ENCODE measurements at regions not wholly inside any gene's neighbourhood (a gene's known extent, or its start where the extent isn't known, plus 50 kb on each side); places are given as distances from the start of the nearest gene placed in this dataset.

DNA sequence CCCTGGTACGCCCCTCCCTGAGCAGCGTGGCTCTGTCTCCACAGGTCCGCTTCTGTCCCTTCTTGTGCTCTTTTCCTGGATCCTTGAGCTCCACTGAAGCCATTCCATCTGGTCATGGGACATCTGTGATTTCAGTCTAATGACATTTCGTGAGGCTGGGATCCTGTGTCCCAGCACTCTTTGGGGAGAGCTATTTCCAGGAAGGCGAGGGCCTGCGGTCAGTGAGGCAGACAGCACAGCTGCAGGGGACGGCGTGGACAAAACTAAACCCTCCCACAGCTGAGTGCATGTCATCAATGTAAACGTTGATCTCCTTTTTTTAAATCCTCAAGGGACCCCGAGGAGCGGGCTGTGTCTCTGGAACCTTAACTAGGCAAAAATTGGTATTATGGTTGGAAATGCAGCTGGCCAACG is 127.7 kb downstream of the DACT1 start:
- TF ChIP-seq POU5F1 (IDR thresholded peaks at IDR 0.05; ENCODE audit: low read depth, low read length), result no peak
- TF ChIP-seq, protein P1, sequence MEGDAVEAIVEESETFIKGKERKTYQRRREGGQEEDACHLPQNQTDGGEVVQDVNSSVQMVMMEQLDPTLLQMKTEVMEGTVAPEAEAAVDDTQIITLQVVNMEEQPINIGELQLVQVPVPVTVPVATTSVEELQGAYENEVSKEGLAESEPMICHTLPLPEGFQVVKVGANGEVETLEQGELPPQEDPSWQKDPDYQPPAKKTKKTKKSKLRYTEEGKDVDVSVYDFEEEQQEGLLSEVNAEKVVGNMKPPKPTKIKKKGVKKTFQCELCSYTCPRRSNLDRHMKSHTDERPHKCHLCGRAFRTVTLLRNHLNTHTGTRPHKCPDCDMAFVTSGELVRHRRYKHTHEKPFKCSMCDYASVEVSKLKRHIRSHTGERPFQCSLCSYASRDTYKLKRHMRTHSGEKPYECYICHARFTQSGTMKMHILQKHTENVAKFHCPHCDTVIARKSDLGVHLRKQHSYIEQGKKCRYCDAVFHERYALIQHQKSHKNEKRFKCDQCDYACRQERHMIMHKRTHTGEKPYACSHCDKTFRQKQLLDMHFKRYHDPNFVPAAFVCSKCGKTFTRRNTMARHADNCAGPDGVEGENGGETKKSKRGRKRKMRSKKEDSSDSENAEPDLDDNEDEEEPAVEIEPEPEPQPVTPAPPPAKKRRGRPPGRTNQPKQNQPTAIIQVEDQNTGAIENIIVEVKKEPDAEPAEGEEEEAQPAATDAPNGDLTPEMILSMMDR (IDR thresholded peaks at IDR 0.05; ENCODE audit: control extremely low read depth in 1 of 3, insufficient read depth in 1 of 3, low read depth in 1 of 3, low read length in 3 of 3), result no peak
- no peak for TF ChIP-seq SP1 (IDR thresholded peaks at IDR 0.05; ENCODE audit: low read depth, low read length)
- no peak for TF ChIP-seq POLR2A (IDR thresholded peaks at IDR 0.05; ENCODE audit: control extremely low read depth in 1 of 2, low read depth in 2 of 2, low read length in 2 of 2)
- no peak for TF ChIP-seq POLR2AphosphoS5 (IDR thresholded peaks at IDR 0.05; ENCODE audit: low read depth, low read length)
- TF ChIP-seq RFX5 (IDR thresholded peaks at IDR 0.05; ENCODE audit: borderline replicate concordance, low read depth, low read length), result no peak
- no peak for TF ChIP-seq BRCA1 (IDR thresholded peaks at IDR 0.05; ENCODE audit: low read depth, low read length)
- TF ChIP-seq, protein P2, sequence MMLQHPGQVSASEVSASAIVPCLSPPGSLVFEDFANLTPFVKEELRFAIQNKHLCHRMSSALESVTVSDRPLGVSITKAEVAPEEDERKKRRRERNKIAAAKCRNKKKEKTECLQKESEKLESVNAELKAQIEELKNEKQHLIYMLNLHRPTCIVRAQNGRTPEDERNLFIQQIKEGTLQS (IDR thresholded peaks at IDR 0.05; ENCODE audit: insufficient read depth, low read depth, low read length), result no peak
- TF ChIP-seq, protein P3, sequence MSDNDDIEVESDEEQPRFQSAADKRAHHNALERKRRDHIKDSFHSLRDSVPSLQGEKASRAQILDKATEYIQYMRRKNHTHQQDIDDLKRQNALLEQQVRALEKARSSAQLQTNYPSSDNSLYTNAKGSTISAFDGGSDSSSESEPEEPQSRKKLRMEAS (IDR thresholded peaks at IDR 0.05), result no peak
- TF ChIP-seq YY1 (IDR thresholded peaks at IDR 0.05; ENCODE audit: low read depth, low read length), result no peak
- TF ChIP-seq FOSL1 (IDR thresholded peaks at IDR 0.05; ENCODE audit: insufficient read depth, low read depth, low read length), result no peak
- TF ChIP-seq HDAC6 (IDR thresholded peaks at IDR 0.05; ENCODE audit: low read depth, low read length), result no peak
- TF ChIP-seq, protein P4, sequence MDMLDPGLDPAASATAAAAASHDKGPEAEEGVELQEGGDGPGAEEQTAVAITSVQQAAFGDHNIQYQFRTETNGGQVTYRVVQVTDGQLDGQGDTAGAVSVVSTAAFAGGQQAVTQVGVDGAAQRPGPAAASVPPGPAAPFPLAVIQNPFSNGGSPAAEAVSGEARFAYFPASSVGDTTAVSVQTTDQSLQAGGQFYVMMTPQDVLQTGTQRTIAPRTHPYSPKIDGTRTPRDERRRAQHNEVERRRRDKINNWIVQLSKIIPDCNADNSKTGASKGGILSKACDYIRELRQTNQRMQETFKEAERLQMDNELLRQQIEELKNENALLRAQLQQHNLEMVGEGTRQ (IDR thresholded peaks at IDR 0.05; ENCODE audit: low read length), result no peak
- no peak for TF ChIP-seq TCF12 (IDR thresholded peaks at IDR 0.05; ENCODE audit: low read depth, low read length)
